Stomach smooth muscle (tissue), 2 donors: ENCODE measurements at regions not wholly inside any gene's neighbourhood (a gene's known extent, or its start where the extent isn't known, plus 50 kb on each side); places are given as distances from the start of the nearest gene placed in this dataset.
"Not testable (repeated sequence)": the region's sequence is repeated elsewhere in the genome, so short reads cannot be mapped to it uniquely, and the experiment has no call there.

ENCODE experiments used
- H3K27ac ChIP-seq: one replicate; pipeline ENCODE4 v1.7.0; 2013; ENCODE audit warnings: mild to moderate bottlenecking, low read length, inconsistent platforms
- H3K27me3 ChIP-seq, 2 donors: one replicate each; pipeline ENCODE4 v1.7.0; 2013; ENCODE audit warnings: low read length in 2 of 2; ENCODE audit not compliant: insufficient read depth in 2 of 2, control insufficient read depth in 1 of 2
- H3K36me3 ChIP-seq, 2 donors: one replicate each; pipeline ENCODE4 v1.7.0; 2013; ENCODE audit warnings: low read length in 2 of 2; ENCODE audit not compliant: control insufficient read depth in 2 of 2, insufficient read depth in 2 of 2
- H3K4me1 ChIP-seq: one replicate; pipeline ENCODE4 v1.7.0; 2013; ENCODE audit warnings: low read length; ENCODE audit not compliant: control insufficient read depth, insufficient read depth
- H3K4me3 ChIP-seq, 2 donors: one replicate each; pipeline ENCODE4 v1.7.0; 2013; ENCODE audit warnings: low read length in 2 of 2
- H3K9ac ChIP-seq, 2 donors: one replicate each; pipeline ENCODE4 v1.7.0; 2013; ENCODE audit warnings: low read length in 2 of 2, mild to moderate bottlenecking in 1 of 2
- H3K9me3 ChIP-seq, 2 donors: one replicate each; pipeline ENCODE4 v1.7.0; 2013; ENCODE audit warnings: low read length in 2 of 2; ENCODE audit not compliant: control insufficient read depth in 2 of 2
- donor health status: healthy.
- donor health status: Pancreatic carcinoma.

- H3K9ac ChIP-seq = no peak overlapping the region
- no peaks in the 10 kb centered on the region for H3K27me3 ChIP-seq
- no peak overlapping the region for H3K27ac ChIP-seq
- H3K4me1 ChIP-seq = no peaks in the 10 kb centered on the region
- H3K36me3 ChIP-seq = no peaks in the 10 kb centered on the region
- H3K9me3 ChIP-seq = no peaks in the 10 kb centered on the region
- H3K4me3 ChIP-seq = no peak overlapping the region
Measured at GRCh38 chr4:122997463-122998101, 75.2 kb upstream of the NUDT6 start.

GRCh38 chr4:123004079-123004478 lies 81.7 kb upstream of the NUDT6 start:
- H3K27ac ChIP-seq = not testable (repeated sequence)

GRCh38 chr4:123005126-123005525 lies 82.7 kb upstream of the NUDT6 start:
- not testable (repeated sequence) for H3K4me1 ChIP-seq, H3K27me3 ChIP-seq, H3K9ac ChIP-seq, H3K4me3 ChIP-seq, H3K36me3 ChIP-seq, H3K27ac ChIP-seq, H3K9me3 ChIP-seq

More at GRCh38 chr4:123004079-123004478, 81.7 kb upstream of the NUDT6 start:
- not testable (repeated sequence) for H3K36me3 ChIP-seq, H3K9ac ChIP-seq, H3K9me3 ChIP-seq, H3K4me3 ChIP-seq, H3K27me3 ChIP-seq, H3K4me1 ChIP-seq

GRCh38 chr4:123007679-123008078 lies 85.3 kb upstream of the NUDT6 start:
- Histone ChIP-seq H3K9ac (no peak overlapping the region), H3K27ac (no peak overlapping the region), H3K4me3 (no peak overlapping the region), H3K9me3 (no peaks in the 10 kb centered on the region), H3K36me3 (peaks cover 0 to 4% of the 10 kb centered on the region in 2 donors), H3K4me1 (no peaks in the 10 kb centered on the region), H3K27me3 (no peaks in the 10 kb centered on the region)

- not testable (repeated sequence) for H3K4me3 ChIP-seq, H3K36me3 ChIP-seq, H3K27me3 ChIP-seq, H3K4me1 ChIP-seq, H3K9me3 ChIP-seq, H3K27ac ChIP-seq, H3K9ac ChIP-seq
Measured at GRCh38 chr4:123012416-123012815, 90.0 kb upstream of the NUDT6 start.

- peaks cover 0 to 2% of the 10 kb centered on the region in 2 donors for H3K36me3 ChIP-seq
- H3K27ac ChIP-seq = no peak overlapping the region
- H3K4me1 ChIP-seq = no peaks in the 10 kb centered on the region
- no peaks in the 10 kb centered on the region for H3K9me3 ChIP-seq
- no peak overlapping the region for H3K9ac ChIP-seq
- no peaks in the 10 kb centered on the region for H3K27me3 ChIP-seq
- H3K4me3 ChIP-seq = no peak overlapping the region
Measured at GRCh38 chr4:123014038-123014437, 91.6 kb upstream of the NUDT6 start.

- no peaks in the 10 kb centered on the region for H3K9me3 ChIP-seq
- H3K27ac ChIP-seq = no peak overlapping the region
- H3K27me3 ChIP-seq = no peaks in the 10 kb centered on the region
- H3K4me3 ChIP-seq = no peak overlapping the region
- H3K9ac ChIP-seq = no peak overlapping the region
- no peaks in the 10 kb centered on the region for H3K4me1 ChIP-seq
- no peaks in the 10 kb centered on the region for H3K36me3 ChIP-seq
Measured at GRCh38 chr4:123017078-123017477, 94.7 kb upstream of the NUDT6 start.

GRCh38 chr4:123017636-123018395 lies 95.4 kb upstream of the NUDT6 start:
- no peak overlapping the region for H3K27ac ChIP-seq
- H3K9ac ChIP-seq = no peak overlapping the region
- H3K4me1 ChIP-seq = no peaks in the 10 kb centered on the region
- H3K9me3 ChIP-seq = no peaks in the 10 kb centered on the region
- no peaks in the 10 kb centered on the region for H3K36me3 ChIP-seq
- no peaks in the 10 kb centered on the region for H3K27me3 ChIP-seq
- H3K4me3 ChIP-seq = no peak overlapping the region

- H3K9ac ChIP-seq = no peak overlapping the region
- H3K27me3 ChIP-seq = no peaks in the 10 kb centered on the region
- no peak overlapping the region for H3K4me3 ChIP-seq
- no peaks in the 10 kb centered on the region for H3K4me1 ChIP-seq
- H3K9me3 ChIP-seq = no peaks in the 10 kb centered on the region
- no peaks in the 10 kb centered on the region for H3K36me3 ChIP-seq
- H3K27ac ChIP-seq = no peak overlapping the region
Measured at GRCh38 chr4:123018396-123018775, 96.0 kb upstream of the NUDT6 start.

GRCh38 chr4:123020285-123020684 lies 97.9 kb upstream of the NUDT6 start:
- Histone ChIP-seq H3K9me3 (no peaks in the 10 kb centered on the region), H3K27me3 (no peaks in the 10 kb centered on the region), H3K4me1 (no peaks in the 10 kb centered on the region), H3K4me3 (no peak overlapping the region), H3K36me3 (no peaks in the 10 kb centered on the region), H3K9ac (no peak overlapping the region), H3K27ac (no peak overlapping the region)

GRCh38 chr4:123023647-123024046 lies 101.2 kb upstream of the NUDT6 start:
- Histone ChIP-seq H3K9ac (no peak overlapping the region), H3K27me3 (no peaks in the 10 kb centered on the region), H3K27ac (no peak overlapping the region), H3K36me3 (peaks cover 0 to 3% of the 10 kb centered on the region in 2 donors), H3K4me3 (no peak overlapping the region), H3K4me1 (no peaks in the 10 kb centered on the region), H3K9me3 (no peaks in the 10 kb centered on the region)
